Peyer's patch (tissue), 4 donors: ENCODE measurements at regions not wholly inside any gene's neighbourhood (a gene's known extent, or its start where the extent isn't known, plus 50 kb on each side); places are given as distances from the start of the nearest gene placed in this dataset.

Source experiments
- DNase-seq, 3 donors: peaks; one replicate each; pipeline ENCODE4 v3.0.0-alpha.2; 2017 to 2019
- H3K27ac ChIP-seq, 4 donors: fragments of 200-600 bp; sonication (generic); one replicate each; pipeline ENCODE4 v1.5.1; 2016 to 2019
- H3K27me3 ChIP-seq, 2 donors: fragments of 200-600 bp; sonication (generic); one replicate each; pipeline ENCODE4 v1.5.1; 2019
- H3K36me3 ChIP-seq, 3 donors: fragments of 200-600 bp; sonication (generic); one replicate each; pipeline ENCODE4 v1.5.1; 2016 to 2019
- H3K4me1 ChIP-seq, 4 donors: fragments of 200-600 bp; sonication (generic); one replicate each; pipeline ENCODE4 v1.5.1; 2016 to 2019
- H3K4me3 ChIP-seq, 4 donors: fragments of 200-600 bp; sonication (generic); 1 replicate in 3 of 4; 2 replicates in 1 of 4; pipeline ENCODE4 v1.5.1; 2016 to 2019; ENCODE audit warnings: mild to moderate bottlenecking in 1 of 4
- H3K9me3 ChIP-seq, 4 donors: fragments of 200-600 bp; sonication (generic); one replicate each; pipeline ENCODE4 v1.5.1; 2016 to 2019; ENCODE audit warnings: mild to moderate bottlenecking in 1 of 4
- CTCF ChIP-seq, 6 experiments: fragments of 450-650 bp in 4 of 6; fragments of 200-600 bp in 2 of 6; sonication (generic) in 1 of 6; IDR thresholded peaks; one replicate each; pipeline ENCODE4 v1.5.1; 2017 to 2019; ENCODE audit warnings: antibody characterized with exemption in 6 of 6, mild to moderate bottlenecking in 3 of 6, moderate library complexity in 1 of 6
- POLR2A ChIP-seq, 2 donors: fragments of 450-650 bp; IDR thresholded peaks; one replicate each; pipeline ENCODE4 v1.5.1; 2017; ENCODE audit warnings: antibody characterized with exemption in 2 of 2, mild to moderate bottlenecking in 2 of 2, moderate library complexity in 2 of 2

- Histone ChIP-seq H3K4me3 (no peak overlapping the region), H3K36me3 (no peaks in the 10 kb centered on the region), H3K9me3 (no peaks in the 10 kb centered on the region), H3K27me3 (no peaks in the 10 kb centered on the region), H3K27ac (no peak overlapping the region), H3K4me1 (no peaks in the 10 kb centered on the region)
- DNase-seq, result no peak
- TF ChIP-seq POLR2A (IDR thresholded peaks at IDR 0.05) (no peak), CTCF (IDR thresholded peaks at IDR 0.05) (no peak)
Observed at GRCh38 chrX:125850693-125851092, 315.4 kb downstream of the DCAF12L2 start.

GRCh38 chrX:125883169-125883568 lies 282.9 kb downstream of the DCAF12L2 start:
- no peak overlapping the region for H3K27ac ChIP-seq
- H3K27me3 ChIP-seq, result no peaks in the 10 kb centered on the region
- H3K4me3 ChIP-seq, result no peak overlapping the region
- H3K36me3 ChIP-seq, result no peaks in the 10 kb centered on the region
- TF ChIP-seq POLR2A (IDR thresholded peaks at IDR 0.05), result no peak
- TF ChIP-seq CTCF (IDR thresholded peaks at IDR 0.05), result no peak
- peaks cover 0 to 4% (median 0%) of the 10 kb centered on the region in 4 donors for H3K9me3 ChIP-seq
- H3K4me1 ChIP-seq, result no peaks in the 10 kb centered on the region
- no peak for DNase-seq

GRCh38 chrX:125894947-125895346 lies 271.1 kb downstream of the DCAF12L2 start:
- Histone ChIP-seq H3K4me1 (no peaks in the 10 kb centered on the region), H3K36me3 (no peaks in the 10 kb centered on the region), H3K4me3 (no peak overlapping the region), H3K9me3 (no peaks in the 10 kb centered on the region), H3K27ac (no peak overlapping the region), H3K27me3 (no peaks in the 10 kb centered on the region)
- TF ChIP-seq CTCF (IDR thresholded peaks at IDR 0.05), result no peak
- no peak for TF ChIP-seq POLR2A (IDR thresholded peaks at IDR 0.05)
- no peak for DNase-seq

GRCh38 chrX:125895518-125895917 lies 270.6 kb downstream of the DCAF12L2 start:
- H3K36me3 ChIP-seq, result no peaks in the 10 kb centered on the region
- TF ChIP-seq CTCF (IDR thresholded peaks at IDR 0.05), result no peak
- TF ChIP-seq POLR2A (IDR thresholded peaks at IDR 0.05), result no peak
- H3K4me1 ChIP-seq, result no peaks in the 10 kb centered on the region
- H3K27me3 ChIP-seq, result no peaks in the 10 kb centered on the region
- no peak overlapping the region for H3K4me3 ChIP-seq
- no peaks in the 10 kb centered on the region for H3K9me3 ChIP-seq
- no peak overlapping the region for H3K27ac ChIP-seq
- DNase-seq, result no peak

- no peaks in the 10 kb centered on the region for H3K36me3 ChIP-seq
- no peak overlapping the region for H3K27ac ChIP-seq
- DNase-seq, result no peak
- H3K4me1 ChIP-seq, result no peaks in the 10 kb centered on the region
- no peaks in the 10 kb centered on the region for H3K9me3 ChIP-seq
- TF ChIP-seq CTCF (IDR thresholded peaks at IDR 0.05) (no peak), POLR2A (IDR thresholded peaks at IDR 0.05) (no peak)
- H3K27me3 ChIP-seq, result no peaks in the 10 kb centered on the region
- no peak overlapping the region for H3K4me3 ChIP-seq
Observed at GRCh38 chrX:125926295-125926694, 239.8 kb downstream of the DCAF12L2 start.

- H3K9me3 ChIP-seq, result no peaks in the 10 kb centered on the region
- TF ChIP-seq POLR2A (IDR thresholded peaks at IDR 0.05) (no peak), CTCF (IDR thresholded peaks at IDR 0.05) (no peak)
- DNase-seq, result no peak
- no peaks in the 10 kb centered on the region for H3K4me1 ChIP-seq
- no peak overlapping the region for H3K27ac ChIP-seq
- H3K27me3 ChIP-seq, result no peaks in the 10 kb centered on the region
- H3K36me3 ChIP-seq, result no peaks in the 10 kb centered on the region
- no peak overlapping the region for H3K4me3 ChIP-seq
Observed at GRCh38 chrX:125940985-125941384, 225.1 kb downstream of the DCAF12L2 start.
